GM12873 (cell line): ENCODE measurements at regions not wholly inside any gene's neighbourhood (a gene's known extent, or its start where the extent isn't known, plus 50 kb on each side); places are given as distances from the start of the nearest gene placed in this dataset.

Experiments used
- CTCF ChIP-seq: IDR thresholded peaks from 2 replicates; pipeline ENCODE4 v1.5.1; 2012; ENCODE audit warnings: low read depth, mild to moderate bottlenecking, moderate library complexity, low read length, control low read depth; ENCODE audit not compliant: insufficient read depth; ENCODE audit errors: missing control alignments

- no peak for TF ChIP-seq CTCF
Observed at GRCh38 chr13:84998681-84999080, 800.5 kb downstream of the SLITRK6 start.

DNA sequence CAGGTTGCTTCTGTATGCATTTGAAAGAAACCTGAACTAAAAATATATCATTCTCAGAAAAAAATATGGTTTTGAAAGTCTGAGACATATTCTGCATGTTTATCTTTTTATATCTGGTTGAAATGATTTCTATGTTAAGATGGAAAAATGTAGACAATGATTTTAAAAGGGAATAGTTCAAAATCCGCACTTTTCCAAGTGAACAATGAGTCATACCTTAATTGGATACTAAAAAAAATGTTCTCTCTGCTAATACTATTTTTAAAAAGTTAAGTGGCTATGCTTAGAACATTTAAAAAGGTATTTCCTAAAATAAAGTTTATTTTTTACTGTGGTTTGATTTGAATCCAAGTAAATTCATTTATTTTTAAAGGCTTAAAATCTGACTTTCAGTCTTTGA lies 801.4 kb downstream of the SLITRK6 start:
- no peak for TF ChIP-seq CTCF

- no peak for TF ChIP-seq CTCF
Observed at GRCh38 chr13:84994582-84994981, 804.6 kb downstream of the SLITRK6 start.

- TF ChIP-seq CTCF = no peak
Observed at GRCh38 chr13:84985860-84986259, 813.4 kb downstream of the SLITRK6 start.

GRCh38 chr13:84983321-84983720 lies 815.9 kb downstream of the SLITRK6 start:
- no peak for TF ChIP-seq CTCF

DNA sequence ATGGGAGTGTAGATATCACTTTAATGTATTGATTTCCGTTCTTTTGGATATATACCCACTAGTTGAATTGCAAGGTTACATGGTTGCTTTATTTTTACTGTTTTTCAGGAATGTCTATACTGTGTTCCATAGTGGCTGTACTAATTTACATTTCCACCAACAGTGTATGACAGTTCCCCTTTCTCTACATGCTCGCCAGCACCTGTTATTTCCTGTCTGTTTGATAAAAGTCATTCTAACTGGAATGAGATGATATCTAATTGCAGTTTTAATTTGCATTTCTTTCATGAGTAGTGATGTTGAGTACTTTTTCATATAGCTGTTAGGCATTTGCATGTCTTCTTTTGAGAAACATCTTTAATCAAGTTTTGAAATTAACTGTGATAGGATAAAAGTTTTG lies 818.6 kb downstream of the SLITRK6 start:
- no peak for TF ChIP-seq CTCF

GRCh38 chr13:84978851-84979250 lies 820.4 kb downstream of the SLITRK6 start:
- TF ChIP-seq CTCF = no peak

DNA sequence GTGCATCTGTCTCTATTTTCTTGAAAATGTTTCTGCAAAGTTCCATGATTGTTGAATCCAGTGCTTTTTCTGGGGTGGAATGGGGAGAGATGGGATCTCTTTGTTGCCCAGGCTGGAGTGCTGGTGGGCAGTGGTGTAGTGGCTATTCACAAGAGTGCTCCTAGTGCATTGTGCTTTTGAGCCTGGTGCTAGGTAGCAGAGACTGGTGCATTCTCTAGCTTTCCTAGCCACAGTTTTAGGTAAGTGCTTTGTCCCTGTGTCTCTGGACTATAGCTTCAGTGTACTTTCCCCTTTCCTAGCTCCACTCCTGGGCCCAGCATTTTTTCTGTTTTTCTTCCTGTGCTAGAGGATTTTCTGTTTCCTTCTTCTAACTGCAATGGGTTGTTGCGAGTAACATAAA lies 825.6 kb downstream of the SLITRK6 start:
- no peak for TF ChIP-seq CTCF
